A549 (cell line): ENCODE measurements at regions not wholly inside any gene's neighbourhood (a gene's known extent, or its start where the extent isn't known, plus 50 kb on each side); places are given as distances from the start of the nearest gene placed in this dataset.

Experiments
- ATAC-seq, 2 experiments: fragments of 200-7000 bp in 1 of 2; fragments of >200 bp in 1 of 2; cut with Nextera tagmentation in 1 of 2; cut with Tn5 transposase in 1 of 2; 3 replicates each; pipeline versions ENCODE4 v1.8.0 to v1.9.1; 2018 to 2020; ENCODE audit warnings: mild to moderate bottlenecking in 1 of 2, moderate library complexity in 1 of 2
- CTCF ChIA-PET: fragments of 300-600 bp; sonication (Branson Sonifier 250); formaldehyde crosslinking; extraction: SDS; loops from one replicate; lab custom pipeline; 2021; ENCODE audit warnings: antibody characterized with exemption, inconsistent platforms; lab: Yijun Ruan, JAX
- POLR2A ChIA-PET: fragments of 350-600 bp; formaldehyde crosslinking; extraction: SDS; loops from one replicate; lab custom pipeline; 2021; ENCODE audit warnings: antibody characterized with exemption, inconsistent platforms; lab: Yijun Ruan, JAX
- DNase-seq, 2 experiments: peaks; one replicate each; pipeline versions ENCODE4 v3.0.0 to v3.0.0-alpha.2; 2011 to 2016; ENCODE audit warnings: low read depth in 1 of 2, low spot score in 1 of 2
- FAIRE-seq: peaks from 2 replicates; lab custom pipeline; 2011; peaks lifted over from hg19 to GRCh38; lab: Jason Lieb, UNC
- H3K27ac ChIP-seq, 2 experiments: fragments of >200 bp; sonication (Bioruptor Twin); formaldehyde crosslinking; 3 replicates each; pipeline ENCODE4 v1.5.1; 2016 to 2017
- H3K4me1 ChIP-seq: fragments of >200 bp; sonication (Bioruptor Twin); formaldehyde crosslinking; 3 replicates; pipeline ENCODE4 v1.6.1; 2016
- H3K4me2 ChIP-seq: fragments of >200 bp; sonication (Bioruptor Twin); formaldehyde crosslinking; 3 replicates; pipeline ENCODE4 v1.6.1; 2016
- H3K4me3 ChIP-seq: fragments of >200 bp; sonication (Bioruptor Twin); formaldehyde crosslinking; 3 replicates; pipeline ENCODE4 v1.5.1; 2016
- H3K9me3 ChIP-seq: fragments of >200 bp; sonication (Bioruptor Twin); formaldehyde crosslinking; 3 replicates; pipeline ENCODE4 v1.6.1; 2016
- CBX2 ChIP-seq: fragments of 200-600 bp; sonication (generic); IDR thresholded peaks from 2 replicates; pipeline ENCODE4 v1.6.1; 2016; ENCODE audit warnings: low read depth, mild to moderate bottlenecking, borderline replicate concordance
- EHMT2 ChIP-seq: fragments of 200-600 bp; sonication (generic); IDR thresholded peaks from 2 replicates; pipeline ENCODE4 v1.6.1; 2016; ENCODE audit warnings: antibody characterized with exemption, low read depth, mild to moderate bottlenecking, moderate library complexity
- ELK1 ChIP-seq: fragments of 150-350 bp; IDR thresholded peaks from 2 replicates; pipeline ENCODE4 v1.6.1; 2014; ENCODE audit warnings: low read depth, mild to moderate bottlenecking, low read length
- ESRRA ChIP-seq: fragments of 150-350 bp; IDR thresholded peaks from 2 replicates; pipeline ENCODE4 v1.6.1; 2014; ENCODE audit warnings: mild to moderate bottlenecking, low read length, borderline replicate concordance
- FOSB ChIP-seq: fragments of 250-450 bp; sonication (Bioruptor Pico); IDR thresholded peaks from 2 replicates; pipeline ENCODE4 v1.5.0; 2020; ENCODE audit warnings: mild to moderate bottlenecking, moderate library complexity
- FOSL2 ChIP-seq, 2 experiments: fragments of 450-650 bp in 1 of 2; fragments of >200 bp in 1 of 2; sonication (Bioruptor Twin) in 1 of 2; formaldehyde crosslinking; IDR thresholded peaks; 2 replicates each; pipeline versions ENCODE4 v1.5.0 to v1.6.1; 2016 to 2020; ENCODE audit warnings: mild to moderate bottlenecking in 1 of 2, moderate library complexity in 1 of 2
- HOXA7 ChIP-seq: fragments of 250-450 bp; sonication (Bioruptor Pico); IDR thresholded peaks from 2 replicates; pipeline ENCODE4 v1.5.0; 2020; ENCODE audit warnings: mild to moderate bottlenecking, moderate library complexity
- HOXB5 ChIP-seq: fragments of 250-450 bp; sonication (Bioruptor Pico); IDR thresholded peaks from 2 replicates; pipeline ENCODE4 v1.5.0; 2020; ENCODE audit warnings: mild to moderate bottlenecking, moderate library complexity
- JUN ChIP-seq, 2 experiments: fragments of >200 bp; sonication (Bioruptor Twin); formaldehyde crosslinking; IDR thresholded peaks; 2 replicates in 1 of 2; 3 replicates in 1 of 2; pipeline ENCODE4 v1.6.1; 2016 to 2017
- NPAS2 ChIP-seq: fragments of 250-450 bp; sonication (Bioruptor Pico); IDR thresholded peaks from 2 replicates; pipeline ENCODE4 v1.8.0; 2022; ENCODE audit warnings: mild to moderate bottlenecking, moderate library complexity, borderline replicate concordance
- NR3C1 ChIP-seq: fragments of >200 bp; sonication (Bioruptor Twin); formaldehyde crosslinking; IDR thresholded peaks from 3 replicates; pipeline ENCODE4 v1.6.1; 2017
- RAD21 ChIP-seq, 2 experiments: fragments of >200 bp in 1 of 2; sonication (Bioruptor Twin) in 1 of 2; formaldehyde crosslinking in 1 of 2; IDR thresholded peaks in 1 of 2; conservative IDR thresholded peaks in 1 of 2; 2 replicates in 1 of 2; 3 replicates in 1 of 2; pipeline ENCODE4 v1.6.1; 2012 to 2018; ENCODE audit warnings: inconsistent platforms in 1 of 2
- SMC3 ChIP-seq: fragments of >200 bp; sonication (Bioruptor Twin); formaldehyde crosslinking; IDR thresholded peaks from 3 replicates; pipeline ENCODE4 v1.6.1; 2018; ENCODE audit warnings: inconsistent platforms
- TFCP2L1 ChIP-seq: fragments of 250-450 bp; sonication (Bioruptor Pico); IDR thresholded peaks from 2 replicates; pipeline ENCODE4 v1.5.0; 2021; ENCODE audit warnings: mild to moderate bottlenecking
- TP53 ChIP-seq: fragments of 250-450 bp; sonication (Bioruptor Pico); IDR thresholded peaks from 2 replicates; pipeline ENCODE4 v1.5.0; 2021; ENCODE audit warnings: mild to moderate bottlenecking, moderate library complexity
- ZC3H11A ChIP-seq: fragments of 450-650 bp; IDR thresholded peaks from 2 replicates; pipeline ENCODE4 v1.6.1; 2014; ENCODE audit warnings: antibody characterized with exemption, mild to moderate bottlenecking
- WGBS: methylation state at CpG from one replicate; pipeline ENCODE4 v1.1.6; 2017; ENCODE audit errors: missing lambda C conversion rate; 5-methylcytosine and 5-hydroxymethylcytosine counted together
- TF ChIP-seq, protein P1 (sequence below): fragments of 450-650 bp; IDR thresholded peaks from 2 replicates; pipeline ENCODE4 v1.6.1; 2014; ENCODE audit warnings: antibody characterized with exemption
- TF ChIP-seq, protein P2 (sequence below): fragments of 200-600 bp; sonication (generic); IDR thresholded peaks from 2 replicates; pipeline ENCODE4 v1.6.1; 2016; ENCODE audit warnings: antibody characterized with exemption, mild to moderate bottlenecking, moderate library complexity
- TF ChIP-seq, protein P3 (sequence below): fragments of >200 bp; sonication (Bioruptor Twin); formaldehyde crosslinking; IDR thresholded peaks from 3 replicates; pipeline ENCODE4 v1.5.1; 2016

DNA sequence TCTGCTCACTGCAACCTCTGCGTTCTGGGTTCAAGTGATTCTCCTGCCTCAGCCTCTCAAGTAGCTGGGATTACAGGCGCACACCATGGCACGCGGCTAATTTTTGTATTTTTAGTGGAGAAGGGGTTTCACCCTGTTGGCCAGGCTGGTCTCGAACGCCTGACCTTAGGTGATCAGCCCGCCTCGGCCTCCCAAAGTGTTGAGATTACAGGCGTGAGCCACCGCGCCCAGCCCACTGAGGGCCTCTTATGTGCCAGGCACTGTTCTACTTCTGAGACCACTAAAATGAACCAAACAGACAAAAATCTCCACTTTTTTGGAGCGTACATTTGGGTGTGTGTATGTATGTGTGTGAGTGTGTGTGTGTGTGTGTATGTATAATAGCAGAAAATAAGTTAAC, 117.2 kb upstream of the H2AZ1 start:
- H3K4me1 ChIP-seq = peaks cover 13% of the 10 kb centered on the region; the same call in 2 of the 3 replicates
- H3K4me3 ChIP-seq = no peak overlapping the region
- ChIA-PET CTCF (interaction anchor here (1.2 kb wide), 1 partner anchor 69 kb away, joined by 4 read pairs; no protein-coding TSS in a partner anchor), POLR2A (no interaction called here)
- FAIRE-seq (no peak), DNase-seq (no peak), ATAC-seq (no peak)
- no peak for TF ChIP-seq NPAS2 (CRISPR knock-in tag)
- TF ChIP-seq ESRRA = no peak
- TF ChIP-seq HOXA7 (CRISPR knock-in tag) = no peak
- TF ChIP-seq TP53 (CRISPR knock-in tag) = no peak
- TF ChIP-seq FOSL2 (IDR thresholded peaks at IDR 0.05) = no peak
- no peak for TF ChIP-seq FOSL2 (CRISPR knock-in tag; IDR thresholded peaks at IDR 0.05)
- no peak for TF ChIP-seq JUN (IDR thresholded peaks at IDR 0.05)
- no peak for TF ChIP-seq TFCP2L1 (CRISPR knock-in tag)
- TF ChIP-seq, protein P1, sequence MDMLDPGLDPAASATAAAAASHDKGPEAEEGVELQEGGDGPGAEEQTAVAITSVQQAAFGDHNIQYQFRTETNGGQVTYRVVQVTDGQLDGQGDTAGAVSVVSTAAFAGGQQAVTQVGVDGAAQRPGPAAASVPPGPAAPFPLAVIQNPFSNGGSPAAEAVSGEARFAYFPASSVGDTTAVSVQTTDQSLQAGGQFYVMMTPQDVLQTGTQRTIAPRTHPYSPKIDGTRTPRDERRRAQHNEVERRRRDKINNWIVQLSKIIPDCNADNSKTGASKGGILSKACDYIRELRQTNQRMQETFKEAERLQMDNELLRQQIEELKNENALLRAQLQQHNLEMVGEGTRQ = no peak
- TF ChIP-seq, protein P2, sequence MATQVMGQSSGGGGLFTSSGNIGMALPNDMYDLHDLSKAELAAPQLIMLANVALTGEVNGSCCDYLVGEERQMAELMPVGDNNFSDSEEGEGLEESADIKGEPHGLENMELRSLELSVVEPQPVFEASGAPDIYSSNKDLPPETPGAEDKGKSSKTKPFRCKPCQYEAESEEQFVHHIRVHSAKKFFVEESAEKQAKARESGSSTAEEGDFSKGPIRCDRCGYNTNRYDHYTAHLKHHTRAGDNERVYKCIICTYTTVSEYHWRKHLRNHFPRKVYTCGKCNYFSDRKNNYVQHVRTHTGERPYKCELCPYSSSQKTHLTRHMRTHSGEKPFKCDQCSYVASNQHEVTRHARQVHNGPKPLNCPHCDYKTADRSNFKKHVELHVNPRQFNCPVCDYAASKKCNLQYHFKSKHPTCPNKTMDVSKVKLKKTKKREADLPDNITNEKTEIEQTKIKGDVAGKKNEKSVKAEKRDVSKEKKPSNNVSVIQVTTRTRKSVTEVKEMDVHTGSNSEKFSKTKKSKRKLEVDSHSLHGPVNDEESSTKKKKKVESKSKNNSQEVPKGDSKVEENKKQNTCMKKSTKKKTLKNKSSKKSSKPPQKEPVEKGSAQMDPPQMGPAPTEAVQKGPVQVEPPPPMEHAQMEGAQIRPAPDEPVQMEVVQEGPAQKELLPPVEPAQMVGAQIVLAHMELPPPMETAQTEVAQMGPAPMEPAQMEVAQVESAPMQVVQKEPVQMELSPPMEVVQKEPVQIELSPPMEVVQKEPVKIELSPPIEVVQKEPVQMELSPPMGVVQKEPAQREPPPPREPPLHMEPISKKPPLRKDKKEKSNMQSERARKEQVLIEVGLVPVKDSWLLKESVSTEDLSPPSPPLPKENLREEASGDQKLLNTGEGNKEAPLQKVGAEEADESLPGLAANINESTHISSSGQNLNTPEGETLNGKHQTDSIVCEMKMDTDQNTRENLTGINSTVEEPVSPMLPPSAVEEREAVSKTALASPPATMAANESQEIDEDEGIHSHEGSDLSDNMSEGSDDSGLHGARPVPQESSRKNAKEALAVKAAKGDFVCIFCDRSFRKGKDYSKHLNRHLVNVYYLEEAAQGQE = no peak
- no peak for TF ChIP-seq EHMT2
- TF ChIP-seq ELK1 = no peak
- no peak for TF ChIP-seq CBX2
- TF ChIP-seq NR3C1 = no peak
- no peak for TF ChIP-seq HOXB5 (CRISPR knock-in tag)
- TF ChIP-seq ZC3H11A = no peak
- H3K9me3 ChIP-seq = no peaks in the 10 kb centered on the region
- 70% methylated on average over 11 of the region's 12 CpGs for WGBS
- no peak overlapping the region for H3K4me2 ChIP-seq
- no peak overlapping the region for H3K27ac ChIP-seq

DNA sequence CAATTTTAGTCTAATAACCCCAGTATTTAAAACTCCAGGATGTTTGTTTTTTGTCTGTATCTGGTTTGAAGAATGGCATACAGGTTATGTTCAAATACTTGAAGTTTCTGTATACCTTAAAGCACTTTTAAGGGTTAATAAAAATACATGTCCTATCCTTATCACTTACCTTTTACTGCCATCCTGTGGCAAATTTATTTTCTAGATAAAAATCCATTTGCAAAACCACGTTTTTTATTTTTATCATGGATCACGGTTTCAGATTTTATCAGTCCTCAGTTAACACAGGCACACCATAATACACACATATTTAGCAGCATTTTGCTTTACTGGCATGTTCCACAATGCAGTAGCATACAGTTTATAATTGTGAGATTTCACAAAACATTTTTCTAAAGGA, 113.3 kb upstream of the H2AZ1 start:
- POLR2A ChIA-PET = no interaction called here
- peak in 1 of 2 experiments; percentile 18 for DNase-seq
- ATAC-seq = no peak
- no peak for FAIRE-seq
- 4% methylated on average over 2 of the region's 2 CpGs for WGBS
- peak overlapping the region; percentile 41; the same call in 2 of the 3 replicates for H3K4me2 ChIP-seq
- TF ChIP-seq JUN (IDR thresholded peaks at IDR 0.05) = no peak
- TF ChIP-seq, protein P3, sequence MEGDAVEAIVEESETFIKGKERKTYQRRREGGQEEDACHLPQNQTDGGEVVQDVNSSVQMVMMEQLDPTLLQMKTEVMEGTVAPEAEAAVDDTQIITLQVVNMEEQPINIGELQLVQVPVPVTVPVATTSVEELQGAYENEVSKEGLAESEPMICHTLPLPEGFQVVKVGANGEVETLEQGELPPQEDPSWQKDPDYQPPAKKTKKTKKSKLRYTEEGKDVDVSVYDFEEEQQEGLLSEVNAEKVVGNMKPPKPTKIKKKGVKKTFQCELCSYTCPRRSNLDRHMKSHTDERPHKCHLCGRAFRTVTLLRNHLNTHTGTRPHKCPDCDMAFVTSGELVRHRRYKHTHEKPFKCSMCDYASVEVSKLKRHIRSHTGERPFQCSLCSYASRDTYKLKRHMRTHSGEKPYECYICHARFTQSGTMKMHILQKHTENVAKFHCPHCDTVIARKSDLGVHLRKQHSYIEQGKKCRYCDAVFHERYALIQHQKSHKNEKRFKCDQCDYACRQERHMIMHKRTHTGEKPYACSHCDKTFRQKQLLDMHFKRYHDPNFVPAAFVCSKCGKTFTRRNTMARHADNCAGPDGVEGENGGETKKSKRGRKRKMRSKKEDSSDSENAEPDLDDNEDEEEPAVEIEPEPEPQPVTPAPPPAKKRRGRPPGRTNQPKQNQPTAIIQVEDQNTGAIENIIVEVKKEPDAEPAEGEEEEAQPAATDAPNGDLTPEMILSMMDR = peak; percentile 35; the same call in 2 of the 3 replicates
- no peak for TF ChIP-seq FOSB
- TF ChIP-seq RAD21 (conservative IDR thresholded peaks at IDR 0.05 in 1 of 2, IDR thresholded peaks at IDR 0.05 in 1 of 2) = peak; percentile 51 to 58
- peak; percentile 48; the same call in 2 of the 3 replicates for TF ChIP-seq SMC3
- TF ChIP-seq, all 56 proteins: peak for 3
- Histone ChIP-seq H3K4me1 (peaks cover 19% of the 10 kb centered on the region; the same call in 2 of the 3 replicates), H3K9me3 (no peaks in the 10 kb centered on the region), H3K27ac (no peak overlapping the region; a peak in 1 of 6 replicates), H3K4me3 (no peak overlapping the region)
- CTCF ChIA-PET = interaction anchor here (4.2 kb wide), 1 partner anchor 65 kb away, joined by 23 read pairs; no protein-coding TSS in a partner anchor
